ENCODE measurements at regions not wholly inside any gene's neighbourhood (a gene's known extent, or its start where the extent isn't known, plus 50 kb on each side); places are given as distances from the start of the nearest gene placed in this dataset.

DNA sequence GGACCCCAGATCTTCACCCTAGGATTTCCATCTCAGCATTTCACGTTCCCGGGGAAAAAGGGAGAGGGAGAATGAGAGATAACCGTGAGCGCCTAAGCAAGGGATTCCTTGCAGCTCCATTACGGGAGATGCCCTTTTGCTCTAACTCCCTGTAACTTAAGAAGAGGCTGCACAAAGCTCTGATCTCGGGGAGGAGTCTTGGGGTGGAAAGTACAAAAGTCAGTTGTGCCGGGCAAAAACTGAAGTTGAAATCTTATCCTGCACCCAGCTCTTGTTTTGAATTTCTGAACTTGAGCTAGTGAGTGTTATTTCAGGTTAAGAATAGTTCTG is 256.4 kb upstream of the SOX21 start:
- TF ChIP-seq GATA3 (IDR thresholded peaks at IDR 0.05; ENCODE audit: low read depth, low read length) = no peak
- no peak for TF ChIP-seq GATA2 (IDR thresholded peaks at IDR 0.05; ENCODE audit: low read depth, low read length)

- TF ChIP-seq GATA2 (IDR thresholded peaks at IDR 0.05; ENCODE audit: low read depth, low read length) (no peak), GATA3 (IDR thresholded peaks at IDR 0.05; ENCODE audit: low read depth, low read length) (no peak)
Measured at GRCh38 chr13:94968040-94968756, 255.9 kb upstream of the SOX21 start.

DNA sequence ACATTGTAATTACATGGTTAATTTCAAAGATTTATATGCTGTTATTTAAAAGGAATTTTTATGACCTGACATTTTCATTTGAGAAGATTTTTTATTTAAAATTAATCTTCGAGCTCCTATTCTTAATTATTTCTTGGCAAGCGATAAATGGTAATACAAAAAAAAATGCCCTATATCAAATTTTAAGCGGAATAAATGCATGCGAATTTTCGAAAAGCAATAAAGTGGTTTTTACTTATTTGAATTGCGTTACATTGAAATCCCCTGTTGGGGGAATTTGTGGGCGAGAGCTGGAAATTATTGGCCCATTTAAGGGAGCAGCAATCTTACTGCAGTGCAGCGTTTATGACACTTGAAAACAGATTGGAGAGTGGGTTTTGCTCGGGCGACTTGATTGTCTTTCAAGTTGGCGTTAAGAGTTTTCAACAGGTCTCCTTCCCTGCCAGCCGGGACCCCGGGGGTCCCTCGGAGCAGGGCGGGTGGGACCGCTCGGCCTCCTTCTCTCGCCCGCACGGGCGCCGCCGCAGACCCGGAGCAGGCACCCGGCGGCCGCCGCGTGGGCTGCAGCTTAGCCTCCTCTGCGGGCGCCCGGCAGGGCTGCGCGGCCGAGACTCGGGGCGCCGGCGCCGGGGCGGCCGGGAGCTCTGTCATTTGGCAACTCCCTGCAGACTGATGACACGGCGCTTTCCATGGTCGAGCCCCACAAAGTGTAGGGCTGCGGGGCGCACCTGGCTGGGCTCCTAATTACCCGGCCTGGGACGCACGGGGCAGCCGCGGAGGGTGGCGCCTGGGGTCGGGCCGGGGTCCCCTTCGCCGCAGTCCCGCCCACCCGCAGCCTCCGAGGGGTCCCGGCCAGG is 255.1 kb upstream of the SOX21 start:
- no peak for TF ChIP-seq GATA2 (IDR thresholded peaks at IDR 0.05; ENCODE audit: low read depth, low read length)
- no peak for TF ChIP-seq GATA3 (IDR thresholded peaks at IDR 0.05; ENCODE audit: low read depth, low read length)

DNA sequence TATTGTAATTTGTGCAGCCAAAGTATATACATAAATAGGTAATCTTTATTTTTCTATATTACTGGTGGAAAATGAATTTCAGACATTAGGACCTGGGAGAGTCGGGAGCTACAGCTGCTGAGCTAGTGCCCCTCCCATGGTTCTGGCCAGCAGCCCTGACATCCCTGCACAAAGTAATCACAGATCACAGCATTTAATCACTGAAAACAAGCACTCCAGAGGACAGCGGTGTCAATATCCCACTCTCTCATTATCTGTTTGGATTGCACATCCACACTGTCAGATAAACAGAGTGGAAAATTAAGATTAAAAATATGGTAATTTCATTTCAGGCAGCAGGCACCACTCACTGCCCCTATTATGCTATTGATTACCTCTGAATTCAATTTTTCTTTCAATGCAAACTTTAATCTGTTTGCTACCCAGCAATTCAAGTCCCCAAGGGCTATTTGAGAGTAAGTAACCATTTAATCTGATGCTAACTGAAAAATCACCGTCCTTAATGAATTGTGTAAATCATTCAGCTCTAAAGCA is 254.1 kb upstream of the SOX21 start:
- TF ChIP-seq GATA3 (IDR thresholded peaks at IDR 0.05; ENCODE audit: low read depth, low read length) (no peak), GATA2 (IDR thresholded peaks at IDR 0.05; ENCODE audit: low read depth, low read length) (peak; percentile 23; the same call in 1 of the 2 replicates)

- TF ChIP-seq GATA2 (IDR thresholded peaks at IDR 0.05; ENCODE audit: low read depth, low read length) (no peak), GATA3 (IDR thresholded peaks at IDR 0.05; ENCODE audit: low read depth, low read length) (no peak)
Measured at GRCh38 chr13:94959626-94960025, 247.3 kb upstream of the SOX21 start.

DNA sequence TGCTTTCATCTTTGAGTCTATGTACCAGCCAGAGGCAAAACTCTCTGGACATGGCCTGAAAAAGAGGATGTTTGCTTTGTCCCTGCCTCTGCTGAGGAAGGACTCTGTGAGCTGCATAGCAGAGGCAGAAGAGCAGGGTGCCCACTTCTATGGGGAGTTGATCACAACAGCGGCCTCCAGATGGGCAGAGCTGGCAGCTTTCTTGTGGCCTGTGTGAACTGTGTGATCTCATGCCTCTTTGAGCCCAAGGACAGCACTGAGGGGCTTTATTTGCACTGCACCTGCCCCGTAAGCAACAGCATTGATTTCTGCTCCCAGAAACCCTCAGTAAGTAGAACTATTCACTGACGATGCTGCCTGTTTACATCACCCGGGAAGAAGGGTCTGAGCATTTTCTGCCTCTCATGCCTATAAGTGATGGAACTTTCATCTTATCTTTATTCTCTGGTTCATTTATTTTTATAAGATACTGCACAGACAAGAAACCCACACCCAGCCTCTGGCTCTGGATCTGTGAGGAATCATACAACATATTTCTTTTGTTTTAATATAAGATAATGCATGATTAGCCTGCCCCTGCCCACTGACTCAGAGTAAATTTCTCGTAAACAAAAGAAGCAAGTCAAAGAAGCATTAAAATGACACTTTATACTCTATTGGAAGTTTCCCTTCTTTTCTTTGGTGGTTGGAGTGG is 244.2 kb upstream of the SOX21 start:
- TF ChIP-seq GATA3 (IDR thresholded peaks at IDR 0.05; ENCODE audit: low read depth, low read length) = no peak
- no peak for TF ChIP-seq GATA2 (IDR thresholded peaks at IDR 0.05; ENCODE audit: low read depth, low read length)

DNA sequence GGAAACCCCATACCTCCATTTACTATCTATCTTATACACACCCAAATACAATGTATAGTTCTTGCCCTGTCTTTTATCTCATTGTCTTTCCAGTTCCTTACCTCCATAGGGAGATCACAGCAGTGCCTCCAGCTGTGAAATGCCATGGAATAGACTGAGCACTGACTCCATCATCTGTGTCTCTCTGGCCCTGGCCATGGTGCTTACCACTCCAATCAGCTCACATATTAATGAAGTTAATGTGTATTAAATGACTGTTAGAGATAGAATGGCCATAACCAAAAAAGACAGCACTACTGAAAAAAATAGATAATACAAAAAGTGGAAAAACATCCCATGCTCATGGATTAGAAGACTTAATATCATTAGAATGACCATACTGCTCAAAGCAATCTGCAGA is 240.4 kb upstream of the SOX21 start:
- TF ChIP-seq GATA3 (IDR thresholded peaks at IDR 0.05; ENCODE audit: low read depth, low read length) (no peak), GATA2 (IDR thresholded peaks at IDR 0.05; ENCODE audit: low read depth, low read length) (no peak)

- no peak for TF ChIP-seq GATA3 (IDR thresholded peaks at IDR 0.05; ENCODE audit: low read depth, low read length)
- TF ChIP-seq GATA2 (IDR thresholded peaks at IDR 0.05; ENCODE audit: low read depth, low read length) = no peak
Measured at GRCh38 chr13:94950303-94950702, 238.0 kb upstream of the SOX21 start.

GRCh38 chr13:94947965-94948371 is 235.6 kb upstream of the SOX21 start:
- TF ChIP-seq GATA2 (IDR thresholded peaks at IDR 0.05; ENCODE audit: low read depth, low read length) = no peak
- TF ChIP-seq GATA3 (IDR thresholded peaks at IDR 0.05; ENCODE audit: low read depth, low read length) = no peak

GRCh38 chr13:94947392-94947791 is 235.0 kb upstream of the SOX21 start:
- TF ChIP-seq GATA2 (IDR thresholded peaks at IDR 0.05; ENCODE audit: low read depth, low read length) (no peak), GATA3 (IDR thresholded peaks at IDR 0.05; ENCODE audit: low read depth, low read length) (no peak)

GRCh38 chr13:94946039-94946438 is 233.7 kb upstream of the SOX21 start:
- no peak for TF ChIP-seq GATA2 (IDR thresholded peaks at IDR 0.05; ENCODE audit: low read depth, low read length)
- no peak for TF ChIP-seq GATA3 (IDR thresholded peaks at IDR 0.05; ENCODE audit: low read depth, low read length)

DNA sequence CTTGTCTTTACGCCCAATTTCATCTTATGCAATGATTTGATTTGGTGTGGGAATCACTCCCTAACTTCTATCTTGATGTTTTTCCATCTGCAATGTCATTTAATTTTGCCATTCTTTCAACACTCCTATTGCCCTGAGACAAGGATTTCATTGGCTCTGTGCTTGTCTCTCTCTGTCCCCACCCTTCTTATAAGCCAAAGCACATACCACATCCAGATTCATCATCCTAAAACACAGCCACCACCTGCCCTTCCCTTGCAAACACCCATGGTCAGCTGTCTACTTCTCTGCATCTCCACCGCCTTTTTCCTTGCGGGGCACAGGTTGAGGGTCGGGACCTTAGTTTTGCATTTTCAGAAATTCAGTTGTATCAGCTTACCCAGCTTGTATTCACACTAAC is 225.8 kb upstream of the SOX21 start:
- no peak for TF ChIP-seq GATA3 (IDR thresholded peaks at IDR 0.05; ENCODE audit: low read depth, low read length)
- TF ChIP-seq GATA2 (IDR thresholded peaks at IDR 0.05; ENCODE audit: low read depth, low read length) = no peak

DNA sequence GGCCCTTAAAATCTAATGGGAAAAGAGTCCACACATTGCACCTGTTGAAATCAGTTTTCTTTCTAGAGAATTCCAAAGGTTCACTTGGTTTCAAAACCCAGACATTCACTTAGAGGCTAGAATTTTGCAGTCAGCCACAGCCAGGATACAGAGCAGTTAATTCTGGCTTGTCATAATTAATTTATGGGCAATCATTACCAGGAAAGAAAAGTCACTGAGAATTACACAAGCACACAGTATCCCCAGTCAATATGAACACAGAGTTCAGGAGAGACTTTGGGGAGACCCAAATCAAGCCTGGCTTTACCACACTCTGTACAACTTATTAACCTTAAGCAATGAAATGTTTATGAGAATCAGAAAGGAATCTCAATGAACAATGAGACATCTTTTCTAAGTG is 224.3 kb upstream of the SOX21 start:
- TF ChIP-seq GATA3 (IDR thresholded peaks at IDR 0.05; ENCODE audit: low read depth, low read length) (no peak), GATA2 (IDR thresholded peaks at IDR 0.05; ENCODE audit: low read depth, low read length) (no peak)

GRCh38 chr13:94933936-94934335 is 221.6 kb upstream of the SOX21 start:
- TF ChIP-seq GATA2 (IDR thresholded peaks at IDR 0.05; ENCODE audit: low read depth, low read length) = no peak
- TF ChIP-seq GATA3 (IDR thresholded peaks at IDR 0.05; ENCODE audit: low read depth, low read length) = no peak
